ENCODE measurements at regions not wholly inside any gene's neighbourhood (a gene's known extent, or its start where the extent isn't known, plus 50 kb on each side); places are given as distances from the start of the nearest gene placed in this dataset.
"Not testable (repeated sequence)": the region's sequence is repeated elsewhere in the genome, so short reads cannot be mapped to it uniquely, and the experiment has no call there.

DNA sequence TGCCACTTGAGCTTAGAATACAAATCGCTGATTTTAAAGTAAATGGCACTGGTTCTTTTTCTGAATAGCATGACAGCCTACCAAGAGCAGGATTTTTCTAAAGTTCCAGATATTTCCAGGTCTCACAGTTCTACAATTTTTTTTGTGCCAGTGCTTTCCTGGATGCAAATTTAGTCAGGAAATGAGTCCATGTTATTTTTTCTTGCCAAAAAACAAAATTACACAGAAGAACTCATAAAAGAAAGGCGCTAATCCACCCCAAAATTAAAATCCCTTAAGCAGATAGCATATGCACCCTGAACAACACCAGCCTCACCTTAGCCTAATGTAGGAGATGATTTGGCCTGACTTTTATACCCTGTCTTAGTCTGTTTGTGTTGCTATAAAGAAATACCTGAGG, 86.4 kb upstream of the ARG1 start:
- TF ChIP-seq, protein P1, sequence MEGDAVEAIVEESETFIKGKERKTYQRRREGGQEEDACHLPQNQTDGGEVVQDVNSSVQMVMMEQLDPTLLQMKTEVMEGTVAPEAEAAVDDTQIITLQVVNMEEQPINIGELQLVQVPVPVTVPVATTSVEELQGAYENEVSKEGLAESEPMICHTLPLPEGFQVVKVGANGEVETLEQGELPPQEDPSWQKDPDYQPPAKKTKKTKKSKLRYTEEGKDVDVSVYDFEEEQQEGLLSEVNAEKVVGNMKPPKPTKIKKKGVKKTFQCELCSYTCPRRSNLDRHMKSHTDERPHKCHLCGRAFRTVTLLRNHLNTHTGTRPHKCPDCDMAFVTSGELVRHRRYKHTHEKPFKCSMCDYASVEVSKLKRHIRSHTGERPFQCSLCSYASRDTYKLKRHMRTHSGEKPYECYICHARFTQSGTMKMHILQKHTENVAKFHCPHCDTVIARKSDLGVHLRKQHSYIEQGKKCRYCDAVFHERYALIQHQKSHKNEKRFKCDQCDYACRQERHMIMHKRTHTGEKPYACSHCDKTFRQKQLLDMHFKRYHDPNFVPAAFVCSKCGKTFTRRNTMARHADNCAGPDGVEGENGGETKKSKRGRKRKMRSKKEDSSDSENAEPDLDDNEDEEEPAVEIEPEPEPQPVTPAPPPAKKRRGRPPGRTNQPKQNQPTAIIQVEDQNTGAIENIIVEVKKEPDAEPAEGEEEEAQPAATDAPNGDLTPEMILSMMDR (conservative IDR thresholded peaks at IDR 0.05; ENCODE audit: low read depth, low read length) = no peak
- no peak overlapping the region for H3K4me3 ChIP-seq (ENCODE audit: low read length)
- DNase-seq (ENCODE audit: low read depth) = no peak

DNA sequence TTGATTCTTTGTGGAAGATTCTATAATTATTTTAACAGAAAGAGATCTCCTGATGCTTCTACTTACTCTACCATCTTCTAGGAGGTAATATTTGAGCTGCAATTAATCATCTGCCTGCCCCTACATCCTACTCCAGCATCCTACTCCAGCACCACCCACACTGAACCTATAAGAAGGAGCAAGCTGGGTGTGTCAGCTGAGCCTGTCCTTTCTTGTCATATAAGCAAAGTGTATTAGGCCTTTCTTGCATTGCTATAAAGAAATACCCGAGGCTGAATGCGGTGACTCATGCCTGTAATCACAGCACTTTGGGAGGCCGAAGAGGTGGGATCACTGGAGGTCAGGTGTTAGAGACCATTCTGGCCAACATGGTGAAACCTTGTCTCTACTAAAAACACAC, 84.2 kb upstream of the ARG1 start:
- no peak overlapping the region for H3K4me3 ChIP-seq (ENCODE audit: low read length)
- DNase-seq (ENCODE audit: low read depth) = no peak
- TF ChIP-seq, protein P1 (conservative IDR thresholded peaks at IDR 0.05; ENCODE audit: low read depth, low read length) = no peak

DNA sequence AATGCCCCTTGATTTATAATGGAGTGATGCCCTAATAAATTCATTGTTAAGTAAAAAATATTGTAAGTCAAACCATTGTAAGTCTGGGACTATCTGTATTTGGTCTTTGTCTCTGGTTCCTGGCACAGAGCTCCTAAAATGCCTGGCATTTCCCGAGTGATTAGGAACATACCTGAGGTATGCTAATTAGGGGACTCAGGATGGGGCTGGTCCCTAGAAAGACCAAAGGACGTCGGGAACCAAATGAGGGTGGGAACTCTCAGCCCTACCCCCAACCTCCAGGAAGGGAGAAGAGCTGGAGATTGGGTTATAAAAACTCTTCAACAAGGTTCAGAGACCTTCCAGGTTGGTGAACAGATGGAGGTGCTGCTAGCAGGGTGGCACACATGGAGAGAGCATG, 82.6 kb upstream of the ARG1 start:
- TF ChIP-seq, protein P1 (conservative IDR thresholded peaks at IDR 0.05; ENCODE audit: low read depth, low read length) = no peak
- no peak for DNase-seq (ENCODE audit: low read depth)
- H3K4me3 ChIP-seq (ENCODE audit: low read length) = no peak overlapping the region

DNA sequence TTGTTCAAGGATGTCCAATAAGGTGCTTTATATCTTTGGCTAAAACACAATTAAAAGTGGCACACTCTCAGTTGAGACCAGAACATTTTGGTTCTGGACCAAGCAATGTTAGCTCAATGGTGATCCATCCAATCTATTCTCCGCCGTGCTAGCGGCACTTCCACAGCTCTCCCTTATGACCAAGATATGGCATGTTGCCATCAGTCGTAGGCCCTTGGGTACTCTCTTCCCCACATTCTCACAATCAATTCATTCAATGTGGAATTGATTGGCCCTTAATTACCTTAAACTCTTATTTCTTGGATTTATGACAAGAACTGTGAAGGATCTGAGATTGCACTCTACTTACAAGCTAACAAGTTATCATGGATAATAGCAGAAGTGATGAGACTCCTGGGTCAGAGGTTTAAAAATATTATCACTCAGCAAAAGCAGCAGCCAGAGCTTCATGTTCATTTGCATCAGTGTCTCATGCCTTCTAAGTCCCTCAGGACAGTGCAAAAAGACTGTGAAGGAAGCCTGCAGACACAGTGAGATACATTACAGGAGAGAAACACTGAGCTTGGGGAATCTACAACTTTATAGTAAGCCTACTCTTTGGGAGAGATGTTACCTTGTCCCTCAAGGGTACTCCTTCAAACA, 80.0 kb upstream of the ARG1 start:
- H3K4me3 ChIP-seq (ENCODE audit: low read length) = no peak overlapping the region
- DNase-seq (ENCODE audit: low read depth) = no peak
- TF ChIP-seq, protein P1 (conservative IDR thresholded peaks at IDR 0.05; ENCODE audit: low read depth, low read length) = no peak

DNA sequence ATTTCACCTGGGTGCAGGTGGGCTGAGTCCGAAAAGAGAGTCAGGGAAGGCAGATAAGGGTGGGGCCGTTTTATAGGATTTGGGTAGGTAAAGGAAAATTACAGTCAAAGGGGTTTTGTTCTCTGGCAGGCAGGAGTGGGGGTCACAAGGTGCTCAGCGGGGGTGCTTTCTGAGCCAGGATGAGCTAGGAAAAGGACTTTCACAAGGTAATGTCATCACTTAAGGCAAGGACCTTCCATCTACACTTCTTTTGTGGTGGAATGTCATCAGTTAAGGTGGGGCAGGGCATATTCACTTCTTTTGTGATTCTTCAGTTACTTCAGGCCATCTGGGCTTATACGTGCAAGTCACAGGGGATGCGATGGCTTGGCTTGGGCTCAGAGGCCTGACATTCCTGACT, 68.6 kb upstream of the ARG1 start:
- not testable (repeated sequence) for DNase-seq (ENCODE audit: low read depth); H3K4me3 ChIP-seq (ENCODE audit: low read length)

DNA sequence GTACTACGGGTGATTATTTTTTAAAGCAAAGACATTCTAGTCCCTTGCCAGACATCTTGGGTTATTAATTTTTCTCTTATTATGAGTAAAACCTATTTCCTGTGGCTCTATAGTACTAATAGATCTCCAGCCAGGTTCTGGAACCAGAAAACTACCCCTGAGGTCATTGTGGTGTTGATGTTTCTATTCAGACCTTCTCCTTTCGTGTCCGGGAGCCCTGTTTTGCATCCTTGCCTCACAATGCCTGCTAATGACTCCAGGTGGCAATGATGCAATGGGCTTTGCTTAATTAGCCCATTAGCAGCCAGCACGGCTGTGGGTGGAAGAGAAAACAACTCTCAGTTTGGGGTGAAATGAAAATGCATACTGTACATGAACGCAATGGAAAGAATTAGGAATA, 62.9 kb upstream of the ARG1 start:
- no peak for DNase-seq (ENCODE audit: low read depth)
- H3K4me3 ChIP-seq (ENCODE audit: low read length) = no peak overlapping the region
- TF ChIP-seq, protein P1 (conservative IDR thresholded peaks at IDR 0.05; ENCODE audit: low read depth, low read length) = no peak

DNA sequence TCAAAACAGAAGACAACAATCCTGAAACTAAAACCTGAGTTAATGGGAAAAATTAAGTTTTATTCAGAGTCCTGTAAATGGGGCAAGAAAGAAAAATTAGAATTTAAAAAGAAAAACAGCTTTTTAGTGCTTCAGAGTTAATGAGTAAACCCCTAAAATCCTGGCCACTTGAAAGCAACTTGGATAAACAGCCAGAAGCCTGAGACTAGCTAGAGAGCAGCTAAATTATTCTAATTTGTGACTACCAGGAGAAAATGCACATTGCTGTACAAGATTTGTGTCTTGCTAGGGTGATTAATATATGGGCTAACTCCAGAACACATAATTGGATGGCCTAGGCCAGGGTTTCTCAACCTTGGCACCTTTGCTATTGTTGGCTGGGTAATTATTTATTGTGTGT, 62.4 kb upstream of the ARG1 start:
- TF ChIP-seq, protein P1 (conservative IDR thresholded peaks at IDR 0.05; ENCODE audit: low read depth, low read length) = no peak
- no peak for DNase-seq (ENCODE audit: low read depth)
- H3K4me3 ChIP-seq (ENCODE audit: low read length) = no peak overlapping the region
